H1 (cell line): ENCODE measurements at regions not wholly inside any gene's neighbourhood (a gene's known extent, or its start where the extent isn't known, plus 50 kb on each side); places are given as distances from the start of the nearest gene placed in this dataset.

Experiments used
- CTCF ChIA-PET: fragments of 300-600 bp; sonication (Branson Sonifier 250); formaldehyde crosslinking; loops from one replicate; lab custom pipeline; 2021; ENCODE audit not compliant: partially characterized antibody; lab: Charles Lee
- POLR2A ChIA-PET: fragments of 300-600 bp; sonication (Branson Sonifier 250); formaldehyde crosslinking; loops from one replicate; lab custom pipeline; 2021; ENCODE audit warnings: inconsistent platforms; ENCODE audit not compliant: partially characterized antibody; lab: Charles Lee
- DNase-seq, 2 experiments: peaks; one replicate each; pipeline versions ENCODE4 v3.0.0 to v3.0.0-alpha.2; 2010 to 2022; ENCODE audit warnings: low spot score in 2 of 2, low read depth in 1 of 2, mixed read lengths in 1 of 2
- FAIRE-seq: peaks from 2 replicates; lab custom pipeline; 2011; peaks lifted over from hg19 to GRCh38; lab: Jason Lieb, UNC
- H2AFZ ChIP-seq: 2 replicates; pipeline ENCODE4 v1.8.1; 2012; ENCODE audit warnings: low read length, inconsistent platforms
- H2AK5ac ChIP-seq: 2 replicates; pipeline ENCODE4 v1.6.1; 2013; ENCODE audit warnings: low read depth, low read length
- H2BK120ac ChIP-seq: replicated peaks from 2 replicates; pipeline ENCODE3; 2013; ENCODE audit warnings: low read depth, low read length, inconsistent platforms
- H2BK12ac ChIP-seq: 2 replicates; pipeline ENCODE4 v1.6.1; 2013; ENCODE audit warnings: low read depth, low read length
- H2BK15ac ChIP-seq: 2 replicates; pipeline ENCODE4 v1.6.1; 2013; ENCODE audit warnings: low read length
- H2BK20ac ChIP-seq: 2 replicates; pipeline ENCODE4 v1.6.1; 2013; ENCODE audit warnings: low read length
- H2BK5ac ChIP-seq: 2 replicates; pipeline ENCODE4 v1.6.1; 2013; ENCODE audit warnings: low read depth, low read length
- H3K14ac ChIP-seq: 2 replicates; pipeline ENCODE4 v1.6.1; 2013; ENCODE audit warnings: inconsistent platforms; ENCODE audit not compliant: insufficient read length
- H3K18ac ChIP-seq: 2 replicates; pipeline ENCODE4 v1.6.1; 2013; ENCODE audit warnings: low read length; ENCODE audit errors: extremely low read depth
- H3K23ac ChIP-seq: 2 replicates; pipeline ENCODE4 v1.6.1; 2013; ENCODE audit warnings: inconsistent platforms; ENCODE audit not compliant: insufficient read length
- H3K23me2 ChIP-seq: 2 replicates; pipeline ENCODE4 v1.6.1; 2013; ENCODE audit warnings: low read depth, low read length
- H3K27ac ChIP-seq: 2 replicates; pipeline ENCODE4 v1.6.1; 2011; ENCODE audit warnings: low read depth, low read length, inconsistent platforms
- H3K27me3 ChIP-seq, 4 experiments: replicated peaks in 1 of 4; 1 replicate in 1 of 4; 2 replicates in 3 of 4; pipeline versions ENCODE4 v1.6.1 to v1.8.1; 2011 to 2013; ENCODE audit warnings: low read length in 3 of 4, mild to moderate bottlenecking in 3 of 4, inconsistent platforms in 2 of 4, mixed read lengths in 2 of 4, moderate library complexity in 1 of 4; ENCODE audit not compliant: control insufficient read depth in 3 of 4, insufficient read depth in 3 of 4; ENCODE audit errors: extremely low read depth in 1 of 4
- H3K36me3 ChIP-seq, 4 experiments: 2 replicates each; pipeline versions ENCODE4 v1.6.1 to v1.8.1; 2011 to 2013; ENCODE audit warnings: mild to moderate bottlenecking in 4 of 4, low read length in 3 of 4, moderate library complexity in 2 of 4, control low read depth in 1 of 4, inconsistent platforms in 1 of 4; ENCODE audit not compliant: insufficient read depth in 4 of 4, control insufficient read depth in 2 of 4
- H3K4ac ChIP-seq: replicated peaks from 2 replicates; pipeline ENCODE3; 2013; ENCODE audit warnings: low read length, low read depth, mixed read lengths, inconsistent platforms; ENCODE audit not compliant: insufficient read length
- H3K4me1 ChIP-seq, 4 experiments: replicated peaks in 1 of 4; 1 replicate in 1 of 4; 2 replicates in 3 of 4; pipeline versions ENCODE4 v1.6.1 to v1.8.1; 2011 to 2013; ENCODE audit warnings: low read length in 3 of 4, inconsistent platforms in 2 of 4, mixed read lengths in 1 of 4; ENCODE audit not compliant: insufficient read depth in 4 of 4, control insufficient read depth in 3 of 4
- H3K4me2 ChIP-seq, 2 experiments: 2 replicates each; pipeline versions ENCODE4 v1.6.1 to v1.8.1; 2011 to 2013; ENCODE audit warnings: low read depth in 2 of 2, low read length in 2 of 2, control low read depth in 1 of 2, inconsistent platforms in 1 of 2, mild to moderate bottlenecking in 1 of 2; ENCODE audit not compliant: insufficient read depth in 1 of 2
- H3K4me3 ChIP-seq, 4 experiments: fragments of 200-600, 300-600 bp in 1 of 4; sonication (generic), shearing (Covaris generic), sonication (Bioruptor Twin) in 1 of 4; 2 replicates each; pipeline versions ENCODE4 v1.5.1 to v1.8.1; 2011 to 2016; ENCODE audit warnings: low read length in 4 of 4, low read depth in 3 of 4, control low read depth in 2 of 4, inconsistent platforms in 2 of 4, mild to moderate bottlenecking in 2 of 4, mixed read lengths in 1 of 4, moderate library complexity in 1 of 4; ENCODE audit not compliant: insufficient read depth in 2 of 4; ENCODE audit errors: extremely low read depth in 1 of 4
- H3K56ac ChIP-seq: replicated peaks from 2 replicates; pipeline ENCODE3; 2013; ENCODE audit warnings: low read depth, mild to moderate bottlenecking, mixed read lengths, low read length, inconsistent platforms; ENCODE audit not compliant: insufficient read length
- H3K79me1 ChIP-seq: 2 replicates; pipeline ENCODE4 v1.6.1; 2013; ENCODE audit warnings: low read depth, low read length, control low read depth
- H3K79me2 ChIP-seq, 2 experiments: 2 replicates each; pipeline versions ENCODE4 v1.6.1 to v1.8.1; 2012 to 2013; ENCODE audit warnings: low read length in 2 of 2, mild to moderate bottlenecking in 2 of 2, inconsistent platforms in 1 of 2; ENCODE audit not compliant: insufficient read depth in 2 of 2, control insufficient read depth in 1 of 2
- H3K9ac ChIP-seq, 4 experiments: replicated peaks in 1 of 4; 1 replicate in 1 of 4; 2 replicates in 3 of 4; pipeline versions ENCODE4 v1.6.1 to v1.8.1; 2011 to 2013; ENCODE audit warnings: low read depth in 3 of 4, low read length in 3 of 4, control low read depth in 2 of 4, mild to moderate bottlenecking in 2 of 4, moderate library complexity in 2 of 4, inconsistent platforms in 1 of 4; ENCODE audit errors: extremely low read depth in 1 of 4
- H3K9me3 ChIP-seq, 2 experiments: 2 replicates each; pipeline versions ENCODE4 v1.6.1 to v1.8.1; 2012 to 2013; ENCODE audit warnings: mild to moderate bottlenecking in 2 of 2, moderate library complexity in 2 of 2, control low read depth in 1 of 2, inconsistent platforms in 1 of 2, low read depth in 1 of 2, low read length in 1 of 2, mixed read lengths in 1 of 2; ENCODE audit not compliant: insufficient read depth in 2 of 2
- H4K20me1 ChIP-seq, 2 experiments: replicated peaks in 1 of 2; 2 replicates each; pipeline versions ENCODE3 to v1.8.1; 2011 to 2013; ENCODE audit warnings: inconsistent platforms in 2 of 2, low read length in 2 of 2, mild to moderate bottlenecking in 1 of 2; ENCODE audit not compliant: insufficient read depth in 2 of 2, control insufficient read depth in 1 of 2
- H4K5ac ChIP-seq: 2 replicates; pipeline ENCODE4 v1.6.1; 2013; ENCODE audit warnings: low read length, low read depth, mixed read lengths, inconsistent platforms; ENCODE audit not compliant: insufficient read length
- H4K8ac ChIP-seq: 2 replicates; pipeline ENCODE4 v1.8.0; 2013; ENCODE audit warnings: mild to moderate bottlenecking, moderate library complexity, low read length, inconsistent platforms; ENCODE audit not compliant: insufficient read depth; ENCODE audit errors: extremely low read depth
- H4K91ac ChIP-seq: replicated peaks from 2 replicates; pipeline ENCODE3; 2013; ENCODE audit warnings: low read length, mixed read lengths, inconsistent platforms; ENCODE audit not compliant: insufficient read length
- ASH2L ChIP-seq: fragments of 200-600, 300-600 bp; sonication (generic); IDR thresholded peaks from one replicate; pipeline ENCODE4 v1.7.1; 2017; ENCODE audit warnings: low read length
- ATF2 ChIP-seq: IDR thresholded peaks from 2 replicates; pipeline ENCODE4 v1.6.1; 2012; ENCODE audit warnings: low read length, inconsistent platforms
- CTBP2 ChIP-seq: IDR thresholded peaks from 2 replicates; pipeline ENCODE4 v1.7.0; 2011; ENCODE audit warnings: borderline replicate concordance, mild to moderate bottlenecking, moderate library complexity, mixed read lengths, low read length; ENCODE audit not compliant: insufficient read depth, insufficient read length
- GABPA ChIP-seq: IDR thresholded peaks from 2 replicates; pipeline ENCODE4 v1.6.1; 2011; ENCODE audit warnings: mild to moderate bottlenecking, low read length, moderate library complexity, borderline replicate concordance; ENCODE audit not compliant: insufficient read depth
- JUN ChIP-seq: IDR thresholded peaks from 2 replicates; pipeline ENCODE4 v1.6.1; 2011; ENCODE audit warnings: low read depth, mild to moderate bottlenecking, improper control_type of control experiment, low read length
- KDM1A ChIP-seq: fragments of 200-600, 300-600 bp; sonication (generic); IDR thresholded peaks from 2 replicates; pipeline ENCODE4 v1.7.1; 2016; ENCODE audit warnings: mild to moderate bottlenecking, low read length, borderline replicate concordance
- KDM5A ChIP-seq: fragments of 200-600 bp; IDR thresholded peaks from 2 replicates; pipeline ENCODE4 v1.7.1; 2012; ENCODE audit warnings: mild to moderate bottlenecking, low read length, inconsistent platforms, mixed read lengths
- RAD21 ChIP-seq, 2 experiments: IDR thresholded peaks in 1 of 2; conservative IDR thresholded peaks in 1 of 2; 2 replicates each; pipeline ENCODE4 v1.6.1; 2011; ENCODE audit warnings: low read depth in 2 of 2, low read length in 2 of 2, improper control_type of control experiment in 1 of 2, inconsistent platforms in 1 of 2, mild to moderate bottlenecking in 1 of 2, moderate library complexity in 1 of 2
- RNF2 ChIP-seq: fragments of 200-900, 300-1000 bp; sonication (generic); IDR thresholded peaks from 2 replicates; pipeline ENCODE4 v1.7.1; 2016; ENCODE audit warnings: borderline replicate concordance, low read depth, mild to moderate bottlenecking, antibody characterized with exemption, low read length; ENCODE audit not compliant: poor library complexity, severe bottlenecking; ENCODE audit errors: missing control alignments
- SIX5 ChIP-seq: IDR thresholded peaks from 2 replicates; pipeline ENCODE4 v1.6.1; 2011; ENCODE audit warnings: mild to moderate bottlenecking, low read depth, low read length
- SP1 ChIP-seq: IDR thresholded peaks from 2 replicates; pipeline ENCODE4 v1.6.1; 2011; ENCODE audit warnings: low read depth, low read length
- SP4 ChIP-seq: IDR thresholded peaks from 2 replicates; pipeline ENCODE4 v1.6.1; 2012; ENCODE audit warnings: low read length, inconsistent platforms
- SUZ12 ChIP-seq: fragments of 200-600 bp; sonication (generic); IDR thresholded peaks from 2 replicates; pipeline ENCODE4 v1.6.1; 2012; ENCODE audit warnings: mild to moderate bottlenecking, inconsistent platforms, low read length, moderate library complexity, mixed read lengths
- WGBS, 2 experiments: shearing (Covaris generic) in 1 of 2; methylation state at CpG; one replicate each; pipeline versions ENCODE4 v1.1.6 to v1.1.7; 2013 to 2015; ENCODE audit warnings: low lambda C conversion rate in 2 of 2, mixed read lengths in 2 of 2, inconsistent platforms in 1 of 2, low coverage in 1 of 2, missing lambda C conversion rate in 1 of 2; ENCODE audit not compliant: insufficient replicate concordance in 2 of 2, insufficient coverage in 1 of 2, insufficient read length in 1 of 2; ENCODE audit errors: extremely low coverage in 1 of 2, missing lambda C conversion rate in 1 of 2; 5-methylcytosine and 5-hydroxymethylcytosine counted together

DNA sequence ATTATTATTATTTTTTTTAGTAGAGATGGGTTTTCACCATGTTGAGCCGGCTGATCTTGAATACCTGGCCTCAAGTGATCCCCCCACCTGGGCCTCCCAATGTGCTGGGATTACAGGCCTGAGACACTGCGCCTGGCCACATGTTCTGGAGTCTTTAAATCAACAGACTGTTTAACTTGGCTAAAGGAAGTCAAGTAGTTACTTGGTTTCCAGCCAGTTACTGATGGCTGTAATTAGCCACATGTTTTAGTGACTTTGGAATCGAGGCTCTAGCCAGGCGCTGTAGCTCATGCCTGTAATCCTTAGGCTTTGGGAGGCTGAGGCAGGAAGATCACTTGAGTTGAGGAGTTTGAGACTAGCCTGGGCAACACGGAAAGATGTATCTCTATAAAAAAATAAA lies 699.2 kb upstream of the RBFOX1 start:
- Histone ChIP-seq H3K9ac (no peak overlapping the region), H3K79me2 (no peaks in the 10 kb centered on the region), H3K23ac (no peak overlapping the region), H3K79me1 (no peaks in the 10 kb centered on the region), H2BK120ac (no peak overlapping the region), H2BK12ac (no peak overlapping the region), H4K5ac (no peak overlapping the region), H4K8ac (no peak overlapping the region; the same call in 1 of the 2 replicates), H3K4me1 (no peaks in the 10 kb centered on the region), H3K9me3 (no peaks in the 10 kb centered on the region), H3K18ac (no peak overlapping the region), H4K91ac (no peak overlapping the region), H3K4me2 (no peak overlapping the region), H3K4me3 (no peak overlapping the region), H3K27me3 (no peaks in the 10 kb centered on the region), H2BK20ac (no peak overlapping the region), H3K4ac (no peak overlapping the region), H3K56ac (no peak overlapping the region), H2AFZ (no peak overlapping the region), H2BK15ac (no peak overlapping the region), H2AK5ac (no peak overlapping the region), H3K36me3 (no peaks in the 10 kb centered on the region; a peak in 1 of 8 replicates), H3K23me2 (no peaks in the 10 kb centered on the region), H3K27ac (no peak overlapping the region), H3K14ac (no peak overlapping the region), H2BK5ac (no peak overlapping the region), H4K20me1 (no peaks in the 10 kb centered on the region)
- 72% methylated on average over 5 of the region's 5 CpGs; no CpG with 5 or more reads in 1 of the 2 experiments for WGBS, 2 experiments
- FAIRE-seq (no peak), DNase-seq (no peak)
- CTCF ChIA-PET, result interaction anchor here (2.7 to 5.0 kb wide), 2 partner anchors 9 to 22 kb away, joined by 18 to 30 read pairs; no protein-coding TSS in a partner anchor
- POLR2A ChIA-PET, result no interaction called here
- TF ChIP-seq ASH2L, result no peak
- TF ChIP-seq RNF2, result no peak
- no peak for TF ChIP-seq GABPA
- no peak for TF ChIP-seq SP4
- no peak for TF ChIP-seq KDM5A
- TF ChIP-seq ATF2, result no peak
- TF ChIP-seq JUN, result no peak
- TF ChIP-seq KDM1A, result no peak
- no peak for TF ChIP-seq SUZ12
- TF ChIP-seq SIX5, result no peak
- TF ChIP-seq CTBP2, result no peak
- TF ChIP-seq RAD21 (IDR thresholded peaks at IDR 0.05 in 1 of 2, conservative IDR thresholded peaks at IDR 0.05 in 1 of 2; ENCODE audit: low read depth in 2 of 2, low read length in 2 of 2), result no peak
- no peak for TF ChIP-seq SP1
